A673 (cell line): ENCODE measurements at regions not wholly inside any gene's neighbourhood (a gene's known extent, or its start where the extent isn't known, plus 50 kb on each side); places are given as distances from the start of the nearest gene placed in this dataset.

Experiments used
- BruUV-seq: library from RNA; stranded (reverse); fragments of 400-500 nt; replicated peaks from 2 replicates; lab custom pipeline; 2021; lab: Mats Ljungman, UMichigan
- CTCF ChIA-PET: fragments of 300-600 bp; sonication (Branson Sonifier 250); formaldehyde crosslinking; loops from one replicate; lab custom pipeline; 2022; ENCODE audit warnings: antibody characterized with exemption; lab: Charles Lee
- POLR2A ChIA-PET: fragments of 300-600 bp; sonication (Branson Sonifier 250); formaldehyde crosslinking; loops from one replicate; lab custom pipeline; 2022; ENCODE audit warnings: antibody characterized with exemption; ENCODE audit not compliant: low non-redundant PET; lab: Charles Lee
- DNase-seq: peaks from one replicate; pipeline ENCODE4 v3.0.0-alpha.2; 2015; ENCODE audit warnings: low spot score
- H3K27ac ChIP-seq: fragments of 200-600 bp; sonication (generic); 2 replicates; pipeline ENCODE4 v1.5.1; 2016; ENCODE audit warnings: mixed run types, low read depth, mild to moderate bottlenecking, mixed read lengths, antibody characterized with exemption, low read length; ENCODE audit not compliant: poor library complexity, severe bottlenecking
- H3K27me3 ChIP-seq: fragments of 200-600 bp; sonication (generic); replicated peaks from 2 replicates; pipeline ENCODE4 v1.6.1; 2017; ENCODE audit warnings: mixed run types, low read depth, mild to moderate bottlenecking, mixed read lengths, antibody characterized with exemption, low read length; ENCODE audit not compliant: insufficient read depth, poor library complexity
- H3K36me3 ChIP-seq: fragments of 200-600 bp; sonication (generic); 2 replicates; pipeline ENCODE4 v1.6.1; 2016; ENCODE audit warnings: mixed run types, mild to moderate bottlenecking, mixed read lengths, antibody characterized with exemption, low read length; ENCODE audit not compliant: insufficient read depth, poor library complexity, severe bottlenecking
- H3K4me1 ChIP-seq: fragments of 200-600 bp; sonication (generic); 2 replicates; pipeline ENCODE4 v1.6.1; 2017; ENCODE audit warnings: mixed run types, mild to moderate bottlenecking, mixed read lengths, antibody characterized with exemption, low read length; ENCODE audit not compliant: insufficient read depth, poor library complexity, severe bottlenecking
- H3K4me3 ChIP-seq: fragments of 200-600 bp; sonication (generic); 2 replicates; pipeline ENCODE4 v1.5.1; 2016; ENCODE audit warnings: low read depth, mixed run types, mild to moderate bottlenecking, mixed read lengths, low read length; ENCODE audit not compliant: poor library complexity, severe bottlenecking
- H3K9me3 ChIP-seq: fragments of 200-600 bp; sonication (generic); 2 replicates; pipeline ENCODE4 v1.6.1; 2016; ENCODE audit warnings: mixed run types, low read depth, mild to moderate bottlenecking, mixed read lengths, antibody characterized with exemption, low read length; ENCODE audit not compliant: poor library complexity, severe bottlenecking
- EZH2 ChIP-seq: fragments of 200-600 bp; sonication (generic); IDR thresholded peaks from 2 replicates; pipeline ENCODE4 v1.6.1; 2017; ENCODE audit warnings: borderline replicate concordance, low read depth, mild to moderate bottlenecking, mixed read lengths, antibody characterized with exemption, low read length; ENCODE audit not compliant: poor library complexity, severe bottlenecking
- intact Hi-C: fragments of 100-400 bp; cut with micrococcal nuclease; formaldehyde crosslinking; loops from one replicate; pipeline ENCODE4 v1.10.0; 2022; ENCODE audit not compliant: unreplicated experiment
- TF ChIP-seq, protein P1 (sequence below): fragments of 300-800, 200-600 bp; sonication (generic); conservative IDR thresholded peaks from 2 replicates; pipeline ENCODE4 v1.5.1; 2017; ENCODE audit warnings: low read depth, mild to moderate bottlenecking, antibody characterized with exemption, low read length, moderate library complexity, mixed read lengths

DNA sequence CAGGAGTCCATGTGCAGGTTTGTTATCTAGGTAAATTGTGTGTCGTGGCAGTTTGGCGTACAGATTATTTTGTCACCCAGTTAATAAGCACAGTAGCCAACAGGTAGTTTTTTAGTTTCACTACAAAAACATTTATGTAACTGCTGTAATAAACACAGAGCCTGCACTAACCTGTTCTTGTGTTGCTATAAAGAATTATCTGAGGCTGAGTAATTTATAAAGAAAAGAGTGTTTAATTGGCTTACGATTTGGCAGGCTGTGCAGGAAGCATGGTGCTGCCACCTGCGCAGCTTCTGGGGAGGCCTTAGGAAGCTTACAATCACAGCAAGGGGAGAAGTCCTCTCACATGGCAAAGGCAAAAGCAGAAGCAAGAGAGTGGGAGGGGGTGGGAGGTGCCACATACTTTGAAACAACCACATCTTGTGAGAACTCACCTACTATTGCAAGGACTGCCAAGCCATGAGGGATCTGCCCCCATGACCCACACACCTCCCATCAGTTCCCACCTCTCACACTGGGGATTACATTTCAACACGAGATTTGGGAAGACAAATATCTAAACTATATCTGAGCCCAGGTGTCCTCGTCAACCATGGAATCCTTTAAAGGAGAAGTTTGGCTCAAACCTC, 266.4 kb upstream of the GRIP1 start:
- no peak overlapping the region for H3K27ac ChIP-seq
- CTCF ChIA-PET = no interaction called here
- peaks cover 3% of the 10 kb centered on the region for H3K27me3 ChIP-seq
- H3K9me3 ChIP-seq = no peaks in the 10 kb centered on the region
- no TSS peak for BruUV-seq
- no peak for TF ChIP-seq EZH2
- TF ChIP-seq, protein P1, sequence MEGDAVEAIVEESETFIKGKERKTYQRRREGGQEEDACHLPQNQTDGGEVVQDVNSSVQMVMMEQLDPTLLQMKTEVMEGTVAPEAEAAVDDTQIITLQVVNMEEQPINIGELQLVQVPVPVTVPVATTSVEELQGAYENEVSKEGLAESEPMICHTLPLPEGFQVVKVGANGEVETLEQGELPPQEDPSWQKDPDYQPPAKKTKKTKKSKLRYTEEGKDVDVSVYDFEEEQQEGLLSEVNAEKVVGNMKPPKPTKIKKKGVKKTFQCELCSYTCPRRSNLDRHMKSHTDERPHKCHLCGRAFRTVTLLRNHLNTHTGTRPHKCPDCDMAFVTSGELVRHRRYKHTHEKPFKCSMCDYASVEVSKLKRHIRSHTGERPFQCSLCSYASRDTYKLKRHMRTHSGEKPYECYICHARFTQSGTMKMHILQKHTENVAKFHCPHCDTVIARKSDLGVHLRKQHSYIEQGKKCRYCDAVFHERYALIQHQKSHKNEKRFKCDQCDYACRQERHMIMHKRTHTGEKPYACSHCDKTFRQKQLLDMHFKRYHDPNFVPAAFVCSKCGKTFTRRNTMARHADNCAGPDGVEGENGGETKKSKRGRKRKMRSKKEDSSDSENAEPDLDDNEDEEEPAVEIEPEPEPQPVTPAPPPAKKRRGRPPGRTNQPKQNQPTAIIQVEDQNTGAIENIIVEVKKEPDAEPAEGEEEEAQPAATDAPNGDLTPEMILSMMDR = no peak
- no peaks in the 10 kb centered on the region for H3K36me3 ChIP-seq
- intact Hi-C loops = no loop called here
- POLR2A ChIA-PET = no interaction called here
- H3K4me3 ChIP-seq = no peak overlapping the region
- H3K4me1 ChIP-seq = no peaks in the 10 kb centered on the region
- DNase-seq = no peak

DNA sequence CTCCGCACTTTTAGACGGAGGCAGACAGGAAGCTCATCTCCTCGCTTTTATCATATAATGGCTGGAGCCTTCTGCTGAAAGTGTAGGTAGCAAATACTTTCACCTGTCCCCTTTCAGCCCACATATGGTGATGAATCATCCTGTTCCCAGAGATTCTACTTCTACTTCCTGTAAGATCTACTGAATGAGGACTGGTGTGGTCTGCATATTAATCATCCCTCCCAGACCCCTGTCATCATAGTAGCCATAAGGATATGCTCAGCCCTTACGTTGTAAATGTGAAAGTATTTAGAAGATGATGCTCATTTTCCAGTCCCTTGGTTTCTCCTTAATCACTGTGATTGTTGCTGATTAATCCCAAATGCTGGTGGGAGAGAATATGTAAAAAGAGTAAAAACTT, 268.2 kb upstream of the GRIP1 start:
- ChIA-PET POLR2A (no interaction called here), CTCF (no interaction called here)
- Histone ChIP-seq H3K27me3 (peaks cover 13% of the 10 kb centered on the region), H3K4me1 (no peaks in the 10 kb centered on the region), H3K27ac (no peak overlapping the region), H3K4me3 (no peak overlapping the region), H3K36me3 (no peaks in the 10 kb centered on the region), H3K9me3 (no peaks in the 10 kb centered on the region)
- DNase-seq = no peak
- TF ChIP-seq, protein P1 = no peak
- no peak for TF ChIP-seq EZH2
- BruUV-seq = no TSS peak
- intact Hi-C loops = no loop called here

DNA sequence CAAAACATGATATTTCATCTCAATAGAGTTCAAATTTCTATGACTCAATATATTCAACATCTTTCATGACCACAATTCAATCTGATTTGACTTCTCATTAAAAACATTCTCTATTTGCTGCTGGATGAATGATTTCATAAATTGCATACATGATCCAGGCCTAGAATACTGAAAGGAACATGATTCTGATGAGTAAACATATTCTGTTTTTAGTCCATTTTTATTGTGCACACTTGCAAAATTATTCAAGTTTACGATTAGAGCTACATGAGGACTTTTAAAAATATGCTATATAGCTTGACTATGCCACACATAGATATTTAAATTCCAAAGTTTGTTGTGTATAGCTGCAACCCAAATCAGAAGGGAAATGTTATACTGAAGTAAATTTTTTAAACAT, 273.8 kb upstream of the GRIP1 start:
- no peaks in the 10 kb centered on the region for H3K36me3 ChIP-seq
- no peaks in the 10 kb centered on the region for H3K9me3 ChIP-seq
- CTCF ChIA-PET = no interaction called here
- H3K4me3 ChIP-seq = no peak overlapping the region
- no TSS peak for BruUV-seq
- no peak for TF ChIP-seq EZH2
- TF ChIP-seq, protein P1 = no peak
- no peak overlapping the region for H3K27ac ChIP-seq
- intact Hi-C loops = no loop called here
- no peak for DNase-seq
- POLR2A ChIA-PET = no interaction called here
- peaks cover 19% of the 10 kb centered on the region for H3K27me3 ChIP-seq
- H3K4me1 ChIP-seq = no peaks in the 10 kb centered on the region
